ENCODE measurements at regions not wholly inside any gene's neighbourhood (a gene's known extent, or its start where the extent isn't known, plus 50 kb on each side); places are given as distances from the start of the nearest gene placed in this dataset.

DNA sequence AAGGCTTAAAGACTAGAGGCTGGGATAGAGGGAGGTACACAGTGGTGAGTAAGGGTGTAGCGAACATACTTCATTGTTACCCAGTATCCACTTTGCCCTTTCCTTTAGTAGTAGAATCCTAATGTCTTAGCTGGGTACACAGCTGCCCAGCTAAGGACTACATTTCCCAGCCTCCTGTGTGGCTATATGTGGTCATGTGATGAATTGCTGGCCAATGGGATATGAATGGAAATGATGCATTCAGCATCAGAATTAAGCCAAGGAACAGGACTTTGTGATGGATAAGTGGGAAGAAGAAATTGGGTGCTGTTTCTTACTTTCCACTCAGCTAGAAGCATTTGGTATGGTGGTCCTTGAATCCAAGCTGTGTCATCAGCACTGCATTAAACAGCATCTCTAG lies 55.9 kb downstream of the FOXL1 start (continued):
- no peak for TF ChIP-seq ETV6 (CRISPR knock-in tag; IDR thresholded peaks at IDR 0.05)
- TF ChIP-seq, protein P1, sequence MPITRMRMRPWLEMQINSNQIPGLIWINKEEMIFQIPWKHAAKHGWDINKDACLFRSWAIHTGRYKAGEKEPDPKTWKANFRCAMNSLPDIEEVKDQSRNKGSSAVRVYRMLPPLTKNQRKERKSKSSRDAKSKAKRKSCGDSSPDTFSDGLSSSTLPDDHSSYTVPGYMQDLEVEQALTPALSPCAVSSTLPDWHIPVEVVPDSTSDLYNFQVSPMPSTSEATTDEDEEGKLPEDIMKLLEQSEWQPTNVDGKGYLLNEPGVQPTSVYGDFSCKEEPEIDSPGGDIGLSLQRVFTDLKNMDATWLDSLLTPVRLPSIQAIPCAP (CRISPR knock-in tag; IDR thresholded peaks at IDR 0.05) = no peak
- TF ChIP-seq RELA (CRISPR knock-in tag; IDR thresholded peaks at IDR 0.05; ENCODE audit: borderline replicate concordance) = no peak
- TF ChIP-seq TEAD1 (CRISPR knock-in tag; IDR thresholded peaks at IDR 0.05) = no peak
- TF ChIP-seq, protein P2, sequence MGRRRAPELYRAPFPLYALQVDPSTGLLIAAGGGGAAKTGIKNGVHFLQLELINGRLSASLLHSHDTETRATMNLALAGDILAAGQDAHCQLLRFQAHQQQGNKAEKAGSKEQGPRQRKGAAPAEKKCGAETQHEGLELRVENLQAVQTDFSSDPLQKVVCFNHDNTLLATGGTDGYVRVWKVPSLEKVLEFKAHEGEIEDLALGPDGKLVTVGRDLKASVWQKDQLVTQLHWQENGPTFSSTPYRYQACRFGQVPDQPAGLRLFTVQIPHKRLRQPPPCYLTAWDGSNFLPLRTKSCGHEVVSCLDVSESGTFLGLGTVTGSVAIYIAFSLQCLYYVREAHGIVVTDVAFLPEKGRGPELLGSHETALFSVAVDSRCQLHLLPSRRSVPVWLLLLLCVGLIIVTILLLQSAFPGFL (CRISPR knock-in tag; IDR thresholded peaks at IDR 0.05; ENCODE audit: borderline replicate concordance) = no peak
- TF ChIP-seq, protein P3, sequence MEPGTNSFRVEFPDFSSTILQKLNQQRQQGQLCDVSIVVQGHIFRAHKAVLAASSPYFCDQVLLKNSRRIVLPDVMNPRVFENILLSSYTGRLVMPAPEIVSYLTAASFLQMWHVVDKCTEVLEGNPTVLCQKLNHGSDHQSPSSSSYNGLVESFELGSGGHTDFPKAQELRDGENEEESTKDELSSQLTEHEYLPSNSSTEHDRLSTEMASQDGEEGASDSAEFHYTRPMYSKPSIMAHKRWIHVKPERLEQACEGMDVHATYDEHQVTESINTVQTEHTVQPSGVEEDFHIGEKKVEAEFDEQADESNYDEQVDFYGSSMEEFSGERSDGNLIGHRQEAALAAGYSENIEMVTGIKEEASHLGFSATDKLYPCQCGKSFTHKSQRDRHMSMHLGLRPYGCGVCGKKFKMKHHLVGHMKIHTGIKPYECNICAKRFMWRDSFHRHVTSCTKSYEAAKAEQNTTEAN (CRISPR knock-in tag; IDR thresholded peaks at IDR 0.05) = no peak
- no peak for TF ChIP-seq NFE2L1 (CRISPR knock-in tag; IDR thresholded peaks at IDR 0.05)
- TF ChIP-seq, protein P4, sequence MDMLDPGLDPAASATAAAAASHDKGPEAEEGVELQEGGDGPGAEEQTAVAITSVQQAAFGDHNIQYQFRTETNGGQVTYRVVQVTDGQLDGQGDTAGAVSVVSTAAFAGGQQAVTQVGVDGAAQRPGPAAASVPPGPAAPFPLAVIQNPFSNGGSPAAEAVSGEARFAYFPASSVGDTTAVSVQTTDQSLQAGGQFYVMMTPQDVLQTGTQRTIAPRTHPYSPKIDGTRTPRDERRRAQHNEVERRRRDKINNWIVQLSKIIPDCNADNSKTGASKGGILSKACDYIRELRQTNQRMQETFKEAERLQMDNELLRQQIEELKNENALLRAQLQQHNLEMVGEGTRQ (CRISPR knock-in tag; IDR thresholded peaks at IDR 0.05) = peak; percentile 91

DNA sequence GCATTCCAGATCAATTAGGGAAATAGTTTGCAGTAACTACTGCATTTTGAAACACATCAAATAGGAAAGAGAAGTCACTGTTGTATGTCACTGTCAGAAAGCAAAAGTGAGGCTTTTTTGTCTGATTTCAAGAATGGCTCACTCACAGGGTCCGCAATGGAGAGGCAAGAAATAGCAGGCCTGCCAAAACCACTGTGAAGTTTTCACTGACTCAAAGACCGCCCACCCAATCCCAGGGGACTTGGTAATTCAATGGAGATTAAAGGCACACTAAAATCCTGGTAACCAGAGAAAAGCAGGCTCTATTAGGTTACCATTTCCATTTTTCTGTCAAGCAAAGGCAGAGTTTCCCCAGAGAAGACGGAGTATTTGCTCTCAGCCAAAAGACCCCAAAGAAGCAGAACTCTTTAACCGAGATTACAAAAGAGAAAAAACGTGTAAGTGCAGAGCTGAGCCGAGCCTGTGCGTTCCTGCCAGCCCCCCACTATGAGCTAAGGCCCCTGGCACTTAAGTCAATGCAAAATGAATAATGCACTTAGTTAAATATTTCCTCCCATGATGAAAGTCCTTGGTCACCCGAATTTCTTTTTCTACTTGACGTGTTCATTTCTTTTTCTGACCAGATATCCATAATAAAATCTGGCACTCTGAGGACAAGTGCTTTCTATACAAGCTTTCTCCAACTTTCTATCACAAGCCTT lies 57.0 kb downstream of the FOXL1 start:
- Mint-ChIP-seq H3K27ac (no peak overlapping the region), H3K9me3 (peaks cover 21% of the 10 kb centered on the region), H3K36me3 (no peaks in the 10 kb centered on the region), H3K27me3 (ENCODE audit: low read depth) (no peaks in the 10 kb centered on the region; the same call in 1 of the 2 replicates), H3K4me1 (peaks cover 5% of the 10 kb centered on the region; the same call in 1 of the 2 replicates), H3K4me3 (no peak overlapping the region)
- ATAC-seq (no peak), DNase-seq (ENCODE audit: low spot score) (no peak)
- TF ChIP-seq, protein P2 (CRISPR knock-in tag; IDR thresholded peaks at IDR 0.05; ENCODE audit: borderline replicate concordance) = no peak
- no peak for TF ChIP-seq ATF1 (CRISPR knock-in tag; IDR thresholded peaks at IDR 0.05)
- TF ChIP-seq, protein P5, sequence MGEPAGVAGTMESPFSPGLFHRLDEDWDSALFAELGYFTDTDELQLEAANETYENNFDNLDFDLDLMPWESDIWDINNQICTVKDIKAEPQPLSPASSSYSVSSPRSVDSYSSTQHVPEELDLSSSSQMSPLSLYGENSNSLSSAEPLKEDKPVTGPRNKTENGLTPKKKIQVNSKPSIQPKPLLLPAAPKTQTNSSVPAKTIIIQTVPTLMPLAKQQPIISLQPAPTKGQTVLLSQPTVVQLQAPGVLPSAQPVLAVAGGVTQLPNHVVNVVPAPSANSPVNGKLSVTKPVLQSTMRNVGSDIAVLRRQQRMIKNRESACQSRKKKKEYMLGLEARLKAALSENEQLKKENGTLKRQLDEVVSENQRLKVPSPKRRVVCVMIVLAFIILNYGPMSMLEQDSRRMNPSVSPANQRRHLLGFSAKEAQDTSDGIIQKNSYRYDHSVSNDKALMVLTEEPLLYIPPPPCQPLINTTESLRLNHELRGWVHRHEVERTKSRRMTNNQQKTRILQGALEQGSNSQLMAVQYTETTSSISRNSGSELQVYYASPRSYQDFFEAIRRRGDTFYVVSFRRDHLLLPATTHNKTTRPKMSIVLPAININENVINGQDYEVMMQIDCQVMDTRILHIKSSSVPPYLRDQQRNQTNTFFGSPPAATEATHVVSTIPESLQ (CRISPR knock-in tag; IDR thresholded peaks at IDR 0.05) = no peak
- ChIA-PET POLR2A (no interaction called here), CTCF (no interaction called here)

DNA sequence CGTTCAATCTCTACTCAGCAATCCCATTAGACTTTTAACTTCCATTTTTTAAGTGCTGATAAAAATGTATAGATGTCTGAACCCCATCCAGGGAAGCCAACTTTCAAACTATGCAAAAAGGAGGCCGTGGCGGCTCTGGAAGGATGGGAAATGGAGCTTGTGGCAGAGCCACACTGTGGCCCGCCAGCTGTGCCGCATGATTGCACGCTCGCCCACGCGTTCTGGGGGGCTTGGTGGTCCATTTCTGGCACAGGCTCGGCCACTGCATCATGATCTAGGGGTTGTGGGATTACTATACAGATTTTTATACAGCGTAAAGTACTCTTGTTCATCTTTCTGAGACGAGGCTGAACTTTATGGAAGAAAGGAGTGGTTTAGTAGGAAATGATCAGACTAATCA lies 57.6 kb downstream of the FOXL1 start:
- ChIA-PET POLR2A (no interaction called here), CTCF (no interaction called here)
- TF ChIP-seq MXD4 (CRISPR knock-in tag; IDR thresholded peaks at IDR 0.05; ENCODE audit: borderline replicate concordance) (no peak), TEAD4 (CRISPR knock-in tag; IDR thresholded peaks at IDR 0.05) (no peak), NFYB (CRISPR knock-in tag; conservative IDR thresholded peaks at IDR 0.05; ENCODE audit: low read depth) (no peak), NFE2L1 (CRISPR knock-in tag; IDR thresholded peaks at IDR 0.05) (no peak), RELA (CRISPR knock-in tag; IDR thresholded peaks at IDR 0.05; ENCODE audit: borderline replicate concordance) (no peak)
- TF ChIP-seq, protein P6, sequence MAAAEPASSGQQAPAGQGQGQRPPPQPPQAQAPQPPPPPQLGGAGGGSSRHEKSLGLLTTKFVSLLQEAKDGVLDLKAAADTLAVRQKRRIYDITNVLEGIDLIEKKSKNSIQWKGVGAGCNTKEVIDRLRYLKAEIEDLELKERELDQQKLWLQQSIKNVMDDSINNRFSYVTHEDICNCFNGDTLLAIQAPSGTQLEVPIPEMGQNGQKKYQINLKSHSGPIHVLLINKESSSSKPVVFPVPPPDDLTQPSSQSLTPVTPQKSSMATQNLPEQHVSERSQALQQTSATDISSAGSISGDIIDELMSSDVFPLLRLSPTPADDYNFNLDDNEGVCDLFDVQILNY (CRISPR knock-in tag; IDR thresholded peaks at IDR 0.05) = no peak
- TF ChIP-seq, protein P7, sequence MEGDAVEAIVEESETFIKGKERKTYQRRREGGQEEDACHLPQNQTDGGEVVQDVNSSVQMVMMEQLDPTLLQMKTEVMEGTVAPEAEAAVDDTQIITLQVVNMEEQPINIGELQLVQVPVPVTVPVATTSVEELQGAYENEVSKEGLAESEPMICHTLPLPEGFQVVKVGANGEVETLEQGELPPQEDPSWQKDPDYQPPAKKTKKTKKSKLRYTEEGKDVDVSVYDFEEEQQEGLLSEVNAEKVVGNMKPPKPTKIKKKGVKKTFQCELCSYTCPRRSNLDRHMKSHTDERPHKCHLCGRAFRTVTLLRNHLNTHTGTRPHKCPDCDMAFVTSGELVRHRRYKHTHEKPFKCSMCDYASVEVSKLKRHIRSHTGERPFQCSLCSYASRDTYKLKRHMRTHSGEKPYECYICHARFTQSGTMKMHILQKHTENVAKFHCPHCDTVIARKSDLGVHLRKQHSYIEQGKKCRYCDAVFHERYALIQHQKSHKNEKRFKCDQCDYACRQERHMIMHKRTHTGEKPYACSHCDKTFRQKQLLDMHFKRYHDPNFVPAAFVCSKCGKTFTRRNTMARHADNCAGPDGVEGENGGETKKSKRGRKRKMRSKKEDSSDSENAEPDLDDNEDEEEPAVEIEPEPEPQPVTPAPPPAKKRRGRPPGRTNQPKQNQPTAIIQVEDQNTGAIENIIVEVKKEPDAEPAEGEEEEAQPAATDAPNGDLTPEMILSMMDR (IDR thresholded peaks at IDR 0.05) = no peak
- TF ChIP-seq, protein P8, sequence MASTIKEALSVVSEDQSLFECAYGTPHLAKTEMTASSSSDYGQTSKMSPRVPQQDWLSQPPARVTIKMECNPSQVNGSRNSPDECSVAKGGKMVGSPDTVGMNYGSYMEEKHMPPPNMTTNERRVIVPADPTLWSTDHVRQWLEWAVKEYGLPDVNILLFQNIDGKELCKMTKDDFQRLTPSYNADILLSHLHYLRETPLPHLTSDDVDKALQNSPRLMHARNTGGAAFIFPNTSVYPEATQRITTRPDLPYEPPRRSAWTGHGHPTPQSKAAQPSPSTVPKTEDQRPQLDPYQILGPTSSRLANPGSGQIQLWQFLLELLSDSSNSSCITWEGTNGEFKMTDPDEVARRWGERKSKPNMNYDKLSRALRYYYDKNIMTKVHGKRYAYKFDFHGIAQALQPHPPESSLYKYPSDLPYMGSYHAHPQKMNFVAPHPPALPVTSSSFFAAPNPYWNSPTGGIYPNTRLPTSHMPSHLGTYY (CRISPR knock-in tag; IDR thresholded peaks at IDR 0.05) = no peak
- no peak overlapping the region for H3K27ac Mint-ChIP-seq
- no peaks in the 10 kb centered on the region; the same call in 1 of the 2 replicates for H3K27me3 Mint-ChIP-seq (ENCODE audit: low read depth)
- H3K36me3 Mint-ChIP-seq = no peaks in the 10 kb centered on the region
- H3K9me3 Mint-ChIP-seq = peaks cover 21% of the 10 kb centered on the region
- ATAC-seq (no peak), DNase-seq (ENCODE audit: low spot score) (no peak)
- peaks cover 5% of the 10 kb centered on the region; the same call in 1 of the 2 replicates for H3K4me1 Mint-ChIP-seq
- H3K4me3 Mint-ChIP-seq = no peak overlapping the region
